HepG2 (cell line): ENCODE measurements at regions not wholly inside any gene's neighbourhood (a gene's known extent, or its start where the extent isn't known, plus 50 kb on each side); places are given as distances from the start of the nearest gene placed in this dataset.

Source experiments
- ATAC-seq: fragments of 200-7000 bp; cut with Tn5 transposase; 3 replicates; pipeline ENCODE4 v1.9.1; 2020; ENCODE audit warnings: mild to moderate bottlenecking, moderate library complexity
- BruUV-seq: library from RNA; stranded (reverse); fragments of 400-500 nt; replicated peaks from 2 replicates; lab custom pipeline; 2021; lab: Mats Ljungman, UMichigan
- CTCF ChIA-PET: fragments of 300-600 bp; formaldehyde crosslinking; extraction: SDS; loops from one replicate; lab custom pipeline; 2021; ENCODE audit warnings: low total read pairs, inconsistent platforms, low intra/inter-chr PET ratio; lab: Yijun Ruan, JAX
- POLR2A ChIA-PET: fragments of 350-600 bp; sonication (Branson Sonifier 250); formaldehyde crosslinking; loops from one replicate; lab custom pipeline; 2020; ENCODE audit warnings: antibody characterized with exemption, inconsistent platforms; lab: Yijun Ruan, JAX
- DNase-seq: peaks from one replicate; pipeline ENCODE4 v3.0.0-alpha.2; 2015; ENCODE audit warnings: low spot score
- FAIRE-seq: peaks from 3 replicates; lab custom pipeline; 2011; peaks lifted over from hg19 to GRCh38; lab: Jason Lieb, UNC
- H2AFZ ChIP-seq: one replicate; pipeline ENCODE4 v1.6.1; 2011; ENCODE audit warnings: low read length, inconsistent platforms
- H3K27ac ChIP-seq: fragments of 300-600 bp; 3 replicates; pipeline ENCODE4 v1.8.0; 2011; ENCODE audit warnings: mixed run types, mild to moderate bottlenecking, mixed read lengths, low read length, inconsistent platforms; ENCODE audit not compliant: insufficient read depth; ENCODE audit errors: extremely low read length
- H3K27me3 ChIP-seq, 2 experiments: fragments of 200-600 bp in 1 of 2; 2 replicates in 1 of 2; 3 replicates in 1 of 2; pipeline versions ENCODE4 v1.6.0 to v1.8.0; 2011; ENCODE audit warnings: low read length in 2 of 2, mild to moderate bottlenecking in 2 of 2, moderate library complexity in 2 of 2, inconsistent platforms in 1 of 2; ENCODE audit not compliant: insufficient read depth in 2 of 2, control insufficient read depth in 1 of 2
- H3K36me3 ChIP-seq, 2 experiments: fragments of 200-600 bp in 1 of 2; replicated peaks in 1 of 2; 2 replicates in 1 of 2; 3 replicates in 1 of 2; pipeline versions ENCODE4 v1.5.1 to v1.8.0; 2011; ENCODE audit warnings: low read length in 2 of 2, inconsistent platforms in 1 of 2; ENCODE audit not compliant: insufficient read depth in 2 of 2, control insufficient read depth in 1 of 2
- H3K4me1 ChIP-seq: 2 replicates; pipeline ENCODE4 v1.5.1; 2012; ENCODE audit warnings: low read length, inconsistent platforms; ENCODE audit not compliant: insufficient read depth
- H3K4me2 ChIP-seq: 2 replicates; pipeline ENCODE4 v1.6.0; 2011; ENCODE audit warnings: low read depth, low read length, inconsistent platforms
- H3K4me3 ChIP-seq, 3 experiments: fragments of 200-600 bp in 1 of 3; sonication (generic), shearing (Covaris generic) in 1 of 3; replicated peaks in 1 of 3; 2 replicates each; pipeline ENCODE4 v1.5.1; 2011 to 2016; ENCODE audit warnings: low read length in 3 of 3, inconsistent platforms in 2 of 3, low read depth in 2 of 3, mild to moderate bottlenecking in 2 of 3, control low read depth in 1 of 3, mixed read lengths in 1 of 3; ENCODE audit not compliant: insufficient read depth in 1 of 3
- H3K79me2 ChIP-seq: one replicate; pipeline ENCODE4 v1.6.1; 2011; ENCODE audit warnings: low read length, inconsistent platforms; ENCODE audit not compliant: insufficient read depth
- H3K9ac ChIP-seq: 2 replicates; pipeline ENCODE4 v1.6.0; 2011; ENCODE audit warnings: mild to moderate bottlenecking, low read depth, low read length, inconsistent platforms; ENCODE audit not compliant: insufficient read depth
- H3K9me3 ChIP-seq: 2 replicates; pipeline ENCODE4 v1.5.1; 2012; ENCODE audit warnings: mild to moderate bottlenecking, low read length
- H4K20me1 ChIP-seq: 2 replicates; pipeline ENCODE4 v1.6.0; 2011; ENCODE audit warnings: inconsistent platforms, mild to moderate bottlenecking, low read length, moderate library complexity; ENCODE audit not compliant: insufficient read depth
- FOXA1 ChIP-seq, 2 experiments: fragments of 450-650 bp in 1 of 2; sonication (generic) in 1 of 2; formaldehyde crosslinking in 1 of 2; IDR thresholded peaks; 2 replicates each; pipeline versions ENCODE4 v1.4.0 to v1.6.1; 2016 to 2020; ENCODE audit warnings: missing genetic modification reagents in 1 of 2
- FOXO1 ChIP-seq: sonication (generic); formaldehyde crosslinking; IDR thresholded peaks from 2 replicates; pipeline ENCODE4 v1.4.0; 2020; ENCODE audit warnings: missing genetic modification reagents
- HNRNPUL1 ChIP-seq: fragments of 200-400 bp; formaldehyde crosslinking; IDR thresholded peaks from 2 replicates; pipeline ENCODE4 v1.6.1; 2017; ENCODE audit warnings: low read depth, mild to moderate bottlenecking, low read length, moderate library complexity
- RFX1 ChIP-seq: fragments of 450-650 bp; IDR thresholded peaks from 2 replicates; pipeline ENCODE4 v1.6.1; 2017
- SMAD1 ChIP-seq: sonication (generic); formaldehyde crosslinking; IDR thresholded peaks from 2 replicates; pipeline ENCODE4 v1.4.0; 2020; ENCODE audit warnings: missing genetic modification reagents, low read depth, mild to moderate bottlenecking, borderline replicate concordance
- ZBTB8A ChIP-seq: sonication (generic); formaldehyde crosslinking; IDR thresholded peaks from 2 replicates; pipeline ENCODE4 v1.4.0; 2020; ENCODE audit warnings: mild to moderate bottlenecking, low read depth, missing genetic modification reagents, borderline replicate concordance
- ZNF3 ChIP-seq: IDR thresholded peaks from 2 replicates; pipeline ENCODE4 v1.7.0; 2017; ENCODE audit warnings: inconsistent platforms
- ZNF407 ChIP-seq: sonication (generic); formaldehyde crosslinking; IDR thresholded peaks from one replicate; pipeline ENCODE4 v1.5.1; 2020; ENCODE audit warnings: mild to moderate bottlenecking, missing genetic modification reagents; ENCODE audit errors: not compliant biosample characterization
- WGBS: methylation state at CpG from one replicate; pipeline ENCODE4 v1.1.6; 2017; ENCODE audit warnings: low lambda C conversion rate; 5-methylcytosine and 5-hydroxymethylcytosine counted together
- in situ Hi-C: cut with HindIII; loops from 2 replicates; pipeline ENCODE4 v1.10.0; 2017; ENCODE audit warnings: low pct_unique_long_range_greater_than_20kb; ENCODE audit not compliant: extremely low pct_ligation_motif_present
- intact Hi-C: fragments of 100-400 bp; cut with micrococcal nuclease; formaldehyde crosslinking; loops from one replicate; pipeline ENCODE4 v1.10.0; 2022; ENCODE audit not compliant: unreplicated experiment

GRCh38 chr5:2531318-2531717 lies 220.2 kb downstream of the IRX2 start:
- CTCF ChIA-PET = no interaction called here
- FAIRE-seq (peak; percentile 50), DNase-seq (no peak), ATAC-seq (no peak)
- in situ Hi-C loops = no loop called here
- H3K4me3 ChIP-seq = no peak overlapping the region
- no peaks in the 10 kb centered on the region; a peak in 1 of 5 replicates for H3K27me3 ChIP-seq
- no peaks in the 10 kb centered on the region for H3K79me2 ChIP-seq
- no peaks in the 10 kb centered on the region for H4K20me1 ChIP-seq
- H3K36me3 ChIP-seq = no peaks in the 10 kb centered on the region
- intact Hi-C loops = no loop called here
- TF ChIP-seq FOXA1 (IDR thresholded peaks at IDR 0.05) = peak; percentile 18
- TF ChIP-seq FOXA1 (CRISPR knock-in tag; IDR thresholded peaks at IDR 0.05) = no peak
- no peak for TF ChIP-seq FOXO1 (CRISPR knock-in tag)
- no peak for TF ChIP-seq ZBTB8A (CRISPR knock-in tag)
- peaks cover 21% of the 10 kb centered on the region for H3K9me3 ChIP-seq
- no peaks in the 10 kb centered on the region for H3K4me1 ChIP-seq
- no peak overlapping the region for H3K4me2 ChIP-seq
- POLR2A ChIA-PET = no interaction called here
- H3K27ac ChIP-seq = no peak overlapping the region
- no TSS peak for BruUV-seq
- no peak overlapping the region for H3K9ac ChIP-seq
- 0% methylated on average over 2 of the region's 2 CpGs for WGBS
- H2AFZ ChIP-seq = no peak overlapping the region

- ATAC-seq = no peak
- intact Hi-C loops (no loop called here), in situ Hi-C loops (no loop called here)
- H3K27me3 ChIP-seq = no peaks in the 10 kb centered on the region; a peak in 1 of 5 replicates
- H3K79me2 ChIP-seq = no peaks in the 10 kb centered on the region
- H3K4me3 ChIP-seq = no peak overlapping the region
- no peaks in the 10 kb centered on the region for H3K4me1 ChIP-seq
- H3K9me3 ChIP-seq = peaks cover 21% of the 10 kb centered on the region
- H3K4me2 ChIP-seq = no peak overlapping the region
- BruUV-seq = no TSS peak
- no peak overlapping the region for H2AFZ ChIP-seq
- no peak overlapping the region for H3K9ac ChIP-seq
- TF ChIP-seq RFX1 (no peak), ZNF3 (no peak), SMAD1 (CRISPR knock-in tag) (no peak), ZNF407 (no peak), HNRNPUL1 (no peak)
- no peaks in the 10 kb centered on the region for H4K20me1 ChIP-seq
- no peaks in the 10 kb centered on the region for H3K36me3 ChIP-seq
- CTCF ChIA-PET = no interaction called here
- POLR2A ChIA-PET = no interaction called here
- no peak overlapping the region for H3K27ac ChIP-seq
- WGBS = 13% methylated on average over 12 of the region's 12 CpGs
- no peak for DNase-seq
- FAIRE-seq = no peak
Observed at GRCh38 chr5:2530609-2531008, 220.9 kb downstream of the IRX2 start.
